GM12878 (cell line): ENCODE measurements at regions not wholly inside any gene's neighbourhood (a gene's known extent, or its start where the extent isn't known, plus 50 kb on each side); places are given as distances from the start of the nearest gene placed in this dataset.

Source experiments
- ATAC-seq: fragments of 200-7000 bp; cut with Tn5 transposase; 3 replicates; pipeline ENCODE4 v1.9.1; 2020; ENCODE audit warnings: mild to moderate bottlenecking, moderate library complexity
- BruUV-seq: library from RNA; stranded (reverse); fragments of 400-500 nt; replicated peaks from 2 replicates; lab custom pipeline; 2021; lab: Mats Ljungman, UMichigan
- CTCF ChIA-PET: fragments of 300-600 bp; sonication (Branson Sonifier 250); formaldehyde crosslinking; extraction: SDS; loops from one replicate; lab custom pipeline; 2021; ENCODE audit warnings: inconsistent platforms; lab: Yijun Ruan, JAX
- POLR2A ChIA-PET: fragments of 350-600 bp; formaldehyde crosslinking; extraction: SDS; loops from one replicate; lab custom pipeline; 2021; ENCODE audit warnings: inconsistent platforms; lab: Charles Lee
- RAD21 ChIA-PET: fragments of 300-600 bp; sonication (Branson Sonifier 250); formaldehyde crosslinking; loops from one replicate; lab custom pipeline; 2023; ENCODE audit warnings: antibody characterized with exemption; ENCODE audit not compliant: unreplicated experiment; lab: Charles Lee
- SMC1A ChIA-PET: fragments of 300-600 bp; sonication (Branson Sonifier 250); formaldehyde crosslinking; loops from one replicate; lab custom pipeline; 2023; ENCODE audit not compliant: unreplicated experiment, uncharacterized antibody; lab: Charles Lee
- DNase-seq: peaks from one replicate; pipeline ENCODE4 v3.0.0-alpha.2; 2011; ENCODE audit warnings: low read depth, low spot score
- FAIRE-seq: peaks from 3 replicates; lab custom pipeline; 2011; peaks lifted over from hg19 to GRCh38; lab: Jason Lieb, UNC
- H2AFZ ChIP-seq: 2 replicates; pipeline ENCODE4 v1.6.0; 2011; ENCODE audit warnings: low read depth, low read length, control low read depth; ENCODE audit not compliant: control insufficient read depth
- H3K27ac ChIP-seq: 2 replicates; pipeline ENCODE4 v1.5.1; 2011; ENCODE audit warnings: control low read depth; ENCODE audit not compliant: control insufficient read depth, insufficient read depth
- H3K27me3 ChIP-seq, 2 experiments: replicated peaks in 1 of 2; 2 replicates each; pipeline versions ENCODE4 v1.6.0 to v1.6.1; 2011; ENCODE audit warnings: low read length in 1 of 2; ENCODE audit not compliant: control insufficient read depth in 2 of 2, insufficient read depth in 2 of 2
- H3K36me3 ChIP-seq, 2 experiments: 2 replicates each; pipeline ENCODE4 v1.5.1; 2011; ENCODE audit warnings: low read length in 1 of 2; ENCODE audit not compliant: control insufficient read depth in 2 of 2, insufficient read depth in 2 of 2
- H3K4me1 ChIP-seq: 2 replicates; pipeline ENCODE4 v1.6.1; 2011; ENCODE audit warnings: mild to moderate bottlenecking, low read length, moderate library complexity, mixed read lengths; ENCODE audit not compliant: control insufficient read depth, insufficient read depth
- H3K4me2 ChIP-seq: 2 replicates; pipeline ENCODE4 v1.6.0; 2011; ENCODE audit warnings: control low read depth; ENCODE audit not compliant: control insufficient read depth, insufficient read depth
- H3K4me3 ChIP-seq: fragments of 200-600 bp; sonication (generic); 2 replicates; pipeline ENCODE4 v1.5.1; 2016
- H3K79me2 ChIP-seq: 2 replicates; pipeline ENCODE4 v1.6.0; 2011; ENCODE audit warnings: low read length; ENCODE audit not compliant: control insufficient read depth, insufficient read depth
- H3K9ac ChIP-seq: 2 replicates; pipeline ENCODE4 v1.8.0; 2011; ENCODE audit warnings: low read length, control low read depth, mixed read lengths; ENCODE audit not compliant: control insufficient read depth, insufficient read depth
- H3K9me3 ChIP-seq: replicated peaks from 3 replicates; pipeline ENCODE4 v1.5.1; 2011; ENCODE audit warnings: mild to moderate bottlenecking, low read length; ENCODE audit not compliant: control insufficient read depth, insufficient read depth
- H4K20me1 ChIP-seq: 2 replicates; pipeline ENCODE4 v1.6.0; 2011; ENCODE audit not compliant: control insufficient read depth, insufficient read depth
- ASH2L ChIP-seq: fragments of 300-600, 200-600 bp; sonication (generic); IDR thresholded peaks from 2 replicates; pipeline ENCODE4 v1.6.1; 2017; ENCODE audit warnings: low read depth, mild to moderate bottlenecking, borderline replicate concordance
- HDAC2 ChIP-seq: fragments of 200-600 bp; sonication (generic); IDR thresholded peaks from 2 replicates; pipeline ENCODE4 v1.6.1; 2017
- MLLT1 ChIP-seq: fragments of 450-650 bp; IDR thresholded peaks from 2 replicates; pipeline ENCODE4 v1.6.1; 2016; ENCODE audit warnings: mild to moderate bottlenecking
- NKRF ChIP-seq: fragments of 450-650 bp; conservative IDR thresholded peaks from 2 replicates; pipeline ENCODE4 v1.6.1; 2017; ENCODE audit warnings: mild to moderate bottlenecking, moderate library complexity
- PAX8 ChIP-seq: fragments of 450-650 bp; IDR thresholded peaks from 2 replicates; pipeline ENCODE4 v1.6.1; 2017; ENCODE audit warnings: mild to moderate bottlenecking, moderate library complexity
- RBBP5 ChIP-seq: fragments of 200-600 bp; sonication (generic); conservative IDR thresholded peaks from 2 replicates; pipeline ENCODE4 v1.6.1; 2016
- SMAD1 ChIP-seq: fragments of 450-650 bp; IDR thresholded peaks from 2 replicates; pipeline ENCODE4 v1.6.1; 2018; ENCODE audit warnings: mild to moderate bottlenecking, low read depth; ENCODE audit not compliant: partially characterized antibody
- SPI1 ChIP-seq: IDR thresholded peaks from 2 replicates; pipeline ENCODE4 v1.6.1; 2011; ENCODE audit warnings: low read depth, mild to moderate bottlenecking, low read length, moderate library complexity, borderline replicate concordance; ENCODE audit not compliant: insufficient read depth
- WGBS: methylation state at CpG from one replicate; pipeline ENCODE4 v1.1.6; 2016; ENCODE audit warnings: low lambda C conversion rate; ENCODE audit not compliant: insufficient replicate concordance, insufficient coverage; ENCODE audit errors: missing lambda C conversion rate; 5-methylcytosine and 5-hydroxymethylcytosine counted together
- in situ Hi-C: fragments of 300-500 bp; cut with MboI; formaldehyde crosslinking; loops from 9 replicates; pipeline ENCODE4 v1.14.3; 2018; ENCODE audit warnings: mixed read lengths
- intact Hi-C: fragments of 100-400 bp; cut with micrococcal nuclease; formaldehyde crosslinking; loops from one replicate; pipeline ENCODE4 v1.14.2; 2022; ENCODE audit not compliant: unreplicated experiment

GRCh38 chr1:4056989-4057388 is 156.9 kb upstream of the C1orf174 start (continued):
- TF ChIP-seq SPI1 = no peak
- no peak for TF ChIP-seq HDAC2

GRCh38 chr1:4057603-4058002 is 157.5 kb upstream of the C1orf174 start:
- no peak overlapping the region for H3K9ac ChIP-seq
- H3K9me3 ChIP-seq = no peaks in the 10 kb centered on the region; the same call in 2 of the 3 replicates
- no peak for FAIRE-seq
- H3K79me2 ChIP-seq = no peaks in the 10 kb centered on the region
- 39% methylated on average over 11 of the region's 11 CpGs for WGBS
- in situ Hi-C loops (no loop called here), intact Hi-C loops (no loop called here)
- no TSS peak for BruUV-seq
- ChIA-PET RAD21 (no interaction called here), SMC1A (interaction anchor here (1.0 kb wide), 1 partner anchor 21 kb away, joined by 3 read pairs; no protein-coding TSS in a partner anchor), CTCF (no interaction called here), POLR2A (no interaction called here)
- no peak for TF ChIP-seq MLLT1
- TF ChIP-seq ASH2L = no peak
- no peak for TF ChIP-seq PAX8
- TF ChIP-seq SMAD1 = no peak
- no peak for TF ChIP-seq NKRF
- no peak for TF ChIP-seq RBBP5
- H3K4me2 ChIP-seq = no peak overlapping the region
- H3K36me3 ChIP-seq = no peaks in the 10 kb centered on the region
- no peak for ATAC-seq
- DNase-seq = no peak
- no peak overlapping the region for H3K27ac ChIP-seq
- H2AFZ ChIP-seq = no peak overlapping the region
- no peaks in the 10 kb centered on the region for H3K4me1 ChIP-seq
- no peaks in the 10 kb centered on the region for H3K27me3 ChIP-seq
- no peaks in the 10 kb centered on the region for H4K20me1 ChIP-seq
- H3K4me3 ChIP-seq = no peak overlapping the region
